GM12874 (cell line): ENCODE measurements at regions not wholly inside any gene's neighbourhood (a gene's known extent, or its start where the extent isn't known, plus 50 kb on each side); places are given as distances from the start of the nearest gene placed in this dataset.

Experiments
- TF ChIP-seq, protein P1 (sequence below): IDR thresholded peaks from 2 replicates; pipeline ENCODE4 v1.5.1; 2011; ENCODE audit warnings: low read depth, mild to moderate bottlenecking, control low read depth, low read length, moderate library complexity; ENCODE audit not compliant: insufficient read depth

DNA sequence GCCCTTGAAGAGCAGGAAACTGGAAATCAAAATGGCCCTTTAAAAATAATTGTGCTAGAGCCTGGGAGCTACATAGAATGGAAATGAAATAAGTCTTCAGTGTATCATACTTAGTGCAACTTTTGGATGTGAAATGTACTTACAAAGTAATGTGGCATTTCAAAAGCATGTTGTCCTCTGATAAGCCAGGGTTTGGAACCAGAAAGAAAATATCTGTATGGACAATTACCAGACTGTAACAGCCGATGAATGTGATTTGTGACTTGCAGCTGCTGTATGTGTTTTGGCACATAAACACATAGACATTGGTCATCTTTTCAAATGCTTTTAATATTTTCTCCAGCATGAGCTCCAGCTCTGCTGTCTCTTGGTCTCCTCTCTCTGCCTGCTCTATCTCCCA is 546.4 kb downstream of the OMA1 start:
- TF ChIP-seq, protein P1, sequence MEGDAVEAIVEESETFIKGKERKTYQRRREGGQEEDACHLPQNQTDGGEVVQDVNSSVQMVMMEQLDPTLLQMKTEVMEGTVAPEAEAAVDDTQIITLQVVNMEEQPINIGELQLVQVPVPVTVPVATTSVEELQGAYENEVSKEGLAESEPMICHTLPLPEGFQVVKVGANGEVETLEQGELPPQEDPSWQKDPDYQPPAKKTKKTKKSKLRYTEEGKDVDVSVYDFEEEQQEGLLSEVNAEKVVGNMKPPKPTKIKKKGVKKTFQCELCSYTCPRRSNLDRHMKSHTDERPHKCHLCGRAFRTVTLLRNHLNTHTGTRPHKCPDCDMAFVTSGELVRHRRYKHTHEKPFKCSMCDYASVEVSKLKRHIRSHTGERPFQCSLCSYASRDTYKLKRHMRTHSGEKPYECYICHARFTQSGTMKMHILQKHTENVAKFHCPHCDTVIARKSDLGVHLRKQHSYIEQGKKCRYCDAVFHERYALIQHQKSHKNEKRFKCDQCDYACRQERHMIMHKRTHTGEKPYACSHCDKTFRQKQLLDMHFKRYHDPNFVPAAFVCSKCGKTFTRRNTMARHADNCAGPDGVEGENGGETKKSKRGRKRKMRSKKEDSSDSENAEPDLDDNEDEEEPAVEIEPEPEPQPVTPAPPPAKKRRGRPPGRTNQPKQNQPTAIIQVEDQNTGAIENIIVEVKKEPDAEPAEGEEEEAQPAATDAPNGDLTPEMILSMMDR, result no peak

DNA sequence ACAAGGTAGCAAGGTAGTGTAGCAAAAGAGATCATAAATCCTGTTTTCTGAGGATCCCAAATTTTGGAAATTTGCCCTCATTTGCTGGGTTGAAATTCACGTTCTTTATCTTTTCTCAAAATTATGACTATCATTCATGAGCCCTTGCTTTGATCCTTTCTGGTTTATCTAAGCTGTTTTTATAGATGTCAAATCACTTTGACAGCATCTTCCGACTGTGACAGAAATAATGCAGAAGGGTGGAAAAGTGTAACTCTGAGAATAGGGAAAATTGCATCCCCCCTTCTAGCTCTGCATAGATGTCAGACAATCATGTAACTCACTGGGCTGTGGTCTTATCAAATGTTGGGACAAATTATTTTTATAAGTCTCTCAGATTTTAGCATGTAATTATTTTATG is 550.1 kb downstream of the OMA1 start:
- TF ChIP-seq, protein P1, result no peak

DNA sequence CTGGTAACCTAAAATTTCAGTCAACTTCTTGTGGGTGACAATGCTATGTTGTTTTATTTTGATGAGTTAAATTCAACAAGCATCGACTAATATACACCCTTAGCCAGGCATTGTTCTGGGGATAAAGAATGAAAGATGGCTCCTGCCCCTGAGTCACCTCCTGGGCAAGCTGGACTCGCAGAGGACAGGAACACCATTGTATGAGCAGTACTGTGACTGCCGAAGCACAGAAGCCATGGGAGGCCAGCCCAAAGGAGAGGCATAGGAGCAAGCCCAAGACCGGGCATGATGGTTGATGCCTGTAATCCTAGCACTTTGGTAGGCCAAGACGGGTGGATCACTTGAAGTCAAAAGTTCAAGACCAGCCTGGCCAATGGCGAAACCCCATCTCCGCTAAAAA is 555.2 kb downstream of the OMA1 start:
- TF ChIP-seq, protein P1, result no peak

DNA sequence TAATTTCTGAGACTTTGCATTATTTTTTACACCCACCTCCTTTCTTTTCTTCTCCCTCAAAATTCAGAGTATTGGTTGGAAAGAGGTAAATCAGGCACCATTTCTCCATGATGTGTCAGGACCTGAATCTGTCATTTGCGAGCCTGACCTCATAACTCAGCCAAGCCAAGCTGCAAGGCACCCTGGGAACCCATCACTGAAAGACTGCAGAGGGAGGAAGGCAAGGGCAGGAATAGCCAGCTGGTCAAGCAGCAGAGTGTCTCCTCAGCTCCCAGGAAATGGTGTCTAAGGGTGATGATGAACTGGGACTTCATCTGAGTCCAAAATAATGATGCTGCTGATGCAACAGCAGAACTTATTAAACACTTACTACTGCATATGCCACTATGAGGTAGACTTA is 556.6 kb downstream of the OMA1 start:
- TF ChIP-seq, protein P1, result no peak

DNA sequence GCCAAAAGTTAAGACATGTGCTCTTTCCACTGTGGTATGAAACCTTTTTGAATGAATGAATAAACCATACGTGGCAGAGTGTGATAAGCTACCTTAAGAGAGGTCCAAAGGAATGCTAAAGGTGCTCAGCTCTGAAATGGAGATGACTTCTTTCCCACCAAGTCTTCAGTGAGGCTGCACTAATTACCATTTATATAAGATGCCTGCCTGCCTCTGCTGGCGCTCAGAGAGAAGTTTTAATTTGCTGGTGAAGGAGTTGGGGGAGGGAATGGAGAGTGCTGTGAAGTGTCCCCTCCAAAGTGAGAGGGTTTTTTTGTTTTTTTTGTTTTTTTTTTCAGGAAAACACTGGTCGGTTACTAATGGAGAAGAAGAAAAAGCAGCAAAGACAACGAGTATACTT is 559.0 kb downstream of the OMA1 start:
- TF ChIP-seq, protein P1, result no peak

DNA sequence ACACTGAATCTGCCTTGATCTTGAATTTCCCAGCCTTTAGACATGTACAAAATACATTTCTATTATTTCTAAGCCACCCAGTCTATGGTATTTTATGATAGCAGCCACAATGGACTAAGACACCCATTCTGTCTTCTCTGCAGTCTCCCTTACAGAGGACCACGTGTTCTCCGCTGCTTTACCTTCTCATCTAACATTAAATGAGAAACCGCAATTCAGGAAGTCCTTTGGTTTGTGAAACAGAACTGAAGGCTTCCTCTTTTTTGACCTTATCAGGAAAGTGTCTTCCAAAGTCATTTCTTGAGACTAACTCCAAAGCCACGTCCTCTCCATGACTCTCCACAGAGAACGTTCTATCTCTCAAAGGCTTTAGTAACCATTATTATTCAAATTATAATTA is 560.1 kb downstream of the OMA1 start:
- TF ChIP-seq, protein P1, result no peak

DNA sequence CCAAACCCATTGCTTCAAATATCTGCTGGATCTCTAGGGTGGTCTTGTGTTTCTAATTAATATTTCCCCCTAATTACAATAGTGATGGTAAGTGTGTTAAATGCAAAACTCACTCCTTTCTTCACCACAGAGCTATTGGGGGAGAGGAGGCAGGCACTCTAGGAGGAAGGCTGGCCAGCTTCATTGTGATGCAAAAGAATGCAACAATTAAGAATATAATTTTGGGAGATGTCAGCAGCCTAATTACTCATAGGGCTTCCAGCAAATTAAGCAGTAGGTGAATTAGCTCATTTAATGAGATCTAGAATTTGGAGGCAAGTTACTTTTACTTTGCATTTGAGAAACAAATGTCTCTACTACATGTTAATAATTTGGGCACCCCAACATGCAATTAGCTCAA is 560.4 kb upstream of the DAB1 start:
- TF ChIP-seq, protein P1, result no peak

DNA sequence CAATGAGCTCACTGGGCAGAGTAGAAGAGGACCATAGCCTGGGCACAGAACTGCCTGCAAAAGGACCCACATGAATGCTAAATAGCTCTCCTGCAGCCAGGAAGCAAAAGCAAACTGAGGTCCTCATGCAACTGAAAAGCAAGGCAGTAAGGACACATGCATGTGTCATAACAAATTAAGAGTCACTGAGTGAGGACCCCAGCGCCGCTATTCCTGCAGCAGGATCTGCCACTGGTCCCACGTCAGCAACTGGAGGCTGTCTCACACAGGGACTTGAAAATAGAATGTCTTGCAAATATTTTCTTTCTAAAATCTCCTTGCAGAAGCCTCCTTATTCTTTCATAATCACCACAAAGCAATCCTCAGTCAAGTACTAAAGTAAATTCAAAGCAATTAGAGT is 559.6 kb upstream of the DAB1 start:
- TF ChIP-seq, protein P1, result no peak
